Activated CD4-positive, alpha-beta T cell treated with anti-CD3 and anti-CD28 coated beads for 36 hours (primary cell): ENCODE measurements at regions not wholly inside any gene's neighbourhood (a gene's known extent, or its start where the extent isn't known, plus 50 kb on each side); places are given as distances from the start of the nearest gene placed in this dataset.
A peak's percentile ranks its signal among the peaks of the same experiment; 100 is the strongest.
"Not testable (repeated sequence)": the region's sequence is repeated elsewhere in the genome, so short reads cannot be mapped to it uniquely, and the experiment has no call there.

Experiments used
- ATAC-seq: fragments of 200-7000 bp; cut with Tn5 transposase; one replicate; pipeline ENCODE4 v1.10.0; 2021; ENCODE audit warnings: mild to moderate bottlenecking, moderate library complexity
- CTCF ChIA-PET: fragments of 350-600 bp; sonication (Branson Sonifier 250); formaldehyde crosslinking; loops from one replicate; lab custom pipeline; 2021; ENCODE audit warnings: antibody characterized with exemption; lab: Charles Lee
- POLR2A ChIA-PET: fragments of 350-600 bp; sonication (Branson Sonifier 250); formaldehyde crosslinking; loops from one replicate; lab custom pipeline; 2021; ENCODE audit warnings: antibody characterized with exemption, inconsistent platforms; lab: Charles Lee
- DNase-seq: peaks from one replicate; pipeline ENCODE4 v3.0.0-alpha.2; 2020
- H3K27ac Mint-ChIP-seq: one replicate; pipeline ENCODE4 v1.8.0; 2021; ENCODE audit warnings: mixed read lengths
- H3K27me3 Mint-ChIP-seq: one replicate; pipeline ENCODE4 v1.8.0; 2021; ENCODE audit warnings: mixed read lengths
- H3K36me3 Mint-ChIP-seq: one replicate; pipeline ENCODE4 v1.8.0; 2021; ENCODE audit warnings: low read depth, mixed read lengths
- H3K4me1 Mint-ChIP-seq: one replicate; pipeline ENCODE4 v1.8.0; 2021; ENCODE audit warnings: mixed read lengths
- H3K4me3 Mint-ChIP-seq: one replicate; pipeline ENCODE4 v1.8.0; 2021; ENCODE audit warnings: mild to moderate bottlenecking, moderate library complexity, mixed read lengths
- H3K9me3 Mint-ChIP-seq: one replicate; pipeline ENCODE4 v1.8.0; 2021; ENCODE audit warnings: low read depth, mixed read lengths
- intact Hi-C, 2 experiments: fragments of 100-400 bp; cut with DNase I in 1 of 2; cut with micrococcal nuclease in 1 of 2; formaldehyde crosslinking; loops; one replicate each; pipeline versions ENCODE4 v1.14.2 to v1.15.1; 2022 to 2024; cut with DNase I, micrococcal nuclease

DNA sequence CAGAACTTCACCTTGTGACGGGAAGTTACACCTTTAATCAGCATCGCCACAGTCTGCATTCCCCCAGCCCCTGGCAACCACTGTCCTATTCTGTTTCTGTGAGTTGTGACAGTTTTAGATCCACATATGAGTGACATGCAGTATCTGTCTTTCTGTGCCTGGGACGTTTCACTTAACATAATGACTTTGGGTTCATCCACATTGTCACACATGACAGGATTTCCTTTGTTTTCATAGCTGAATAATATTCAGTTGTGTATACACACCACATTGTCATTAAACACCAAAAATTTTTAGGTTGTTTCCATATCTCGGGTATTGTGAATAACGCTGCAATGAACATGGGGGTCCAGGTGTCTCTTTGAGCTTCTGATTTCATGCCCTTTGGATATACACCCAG is 62.6 kb upstream of the BDH1 start:
- H3K27ac Mint-ChIP-seq, ATAC-seq, H3K4me3 Mint-ChIP-seq, DNase-seq, POLR2A ChIA-PET, CTCF ChIA-PET, H3K4me1 Mint-ChIP-seq, H3K27me3 Mint-ChIP-seq, intact Hi-C loops: not testable (repeated sequence)
- Mint-ChIP-seq H3K36me3 (peaks cover 62% of the 10 kb centered on the region), H3K9me3 (peaks cover 19% of the 10 kb centered on the region)

DNA sequence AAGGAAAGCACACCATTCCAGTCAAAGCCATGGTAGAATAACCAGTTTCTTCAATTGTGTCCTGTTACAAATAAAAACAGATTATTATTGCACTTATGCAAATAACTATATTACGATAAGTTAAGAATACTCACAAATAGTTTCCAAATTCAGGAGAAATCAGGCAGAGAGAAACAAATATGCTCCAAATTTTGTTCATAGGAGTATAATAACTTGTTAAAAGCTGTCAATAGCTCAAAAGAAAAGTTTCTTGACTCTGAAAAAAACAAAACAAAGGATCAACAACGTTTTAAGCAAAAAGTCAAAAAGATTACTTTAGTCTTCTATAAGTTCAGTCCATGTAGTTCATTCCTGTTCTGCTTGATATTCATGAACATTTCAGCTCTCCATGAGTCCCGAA is 59.7 kb upstream of the BDH1 start:
- DNase-seq (no peak), ATAC-seq (no peak)
- intact Hi-C loops = no loop called here
- POLR2A ChIA-PET = no interaction called here
- CTCF ChIA-PET = interaction anchor here (1.5 to 2.0 kb wide), 2 partner anchors 17 kb away, joined by 3 to 12 read pairs; no protein-coding TSS in a partner anchor
- no peak overlapping the region for H3K27ac Mint-ChIP-seq
- no peaks in the 10 kb centered on the region for H3K27me3 Mint-ChIP-seq
- H3K4me3 Mint-ChIP-seq = no peak overlapping the region
- peaks cover 23% of the 10 kb centered on the region for H3K9me3 Mint-ChIP-seq
- peaks cover 17% of the 10 kb centered on the region for H3K4me1 Mint-ChIP-seq
- peaks cover 64% of the 10 kb centered on the region for H3K36me3 Mint-ChIP-seq

DNA sequence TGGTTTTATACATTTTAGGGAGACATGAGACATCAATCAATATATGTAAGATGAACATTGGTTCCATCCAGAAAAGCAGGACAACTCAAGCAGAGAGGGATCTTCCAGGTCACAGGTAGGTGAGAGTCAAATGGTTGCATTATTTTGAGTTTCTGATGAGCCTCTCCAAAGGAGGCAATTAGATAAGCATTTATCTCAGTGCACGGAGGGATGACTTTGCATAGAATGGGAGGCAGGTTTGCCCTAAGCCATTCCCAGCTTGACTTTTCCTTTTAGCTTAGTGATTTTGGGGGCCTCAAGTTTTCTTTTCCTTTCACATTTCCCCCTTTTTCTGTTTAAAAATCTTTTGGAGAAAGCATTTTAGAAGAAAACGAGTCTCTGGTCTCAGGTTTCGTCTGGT is 58.4 kb upstream of the BDH1 start:
- ATAC-seq, POLR2A ChIA-PET, DNase-seq, intact Hi-C loops, H3K4me3 Mint-ChIP-seq, H3K27me3 Mint-ChIP-seq: not testable (repeated sequence)
- peaks cover 17% of the 10 kb centered on the region for H3K4me1 Mint-ChIP-seq
- peak overlapping the region; percentile 74 for H3K27ac Mint-ChIP-seq
- CTCF ChIA-PET = interaction anchor here (0.6 to 9.0 kb wide), 4 partner anchors 15 to 291 kb away, joined by 3 to 73 read pairs (median 4); no protein-coding TSS in a partner anchor
- H3K36me3 Mint-ChIP-seq = peaks cover 68% of the 10 kb centered on the region
- H3K9me3 Mint-ChIP-seq = peaks cover 23% of the 10 kb centered on the region

DNA sequence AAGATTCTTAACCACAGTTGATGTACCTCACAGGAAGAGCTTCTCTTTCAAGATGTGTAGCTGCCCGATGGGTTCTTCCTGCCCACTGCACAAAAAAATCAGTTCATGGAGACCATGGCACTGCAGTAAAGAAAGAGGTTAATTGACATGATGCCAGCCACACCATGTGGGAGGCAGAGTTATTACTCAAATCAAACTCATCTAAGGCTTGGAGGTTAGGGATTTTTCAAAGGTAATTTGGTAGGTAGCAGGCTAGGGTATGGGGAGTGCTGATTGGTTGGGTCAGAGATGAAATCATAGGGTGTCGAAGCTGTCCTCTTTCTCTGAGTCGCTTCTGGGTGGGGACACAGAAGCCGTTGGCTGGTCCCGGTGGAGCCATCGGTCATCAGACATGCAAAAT is 57.4 kb upstream of the BDH1 start:
- H3K9me3 Mint-ChIP-seq = peaks cover 23% of the 10 kb centered on the region
- CTCF ChIA-PET = interaction anchor here (0.8 to 9.0 kb wide), 4 partner anchors 14 to 138 kb away, joined by 3 to 73 read pairs (median 4); no protein-coding TSS in a partner anchor
- intact Hi-C loops = loop anchor here (1.0 to 2.0 kb wide), 2 partner anchors 14 kb away; no protein-coding TSS in a partner anchor
- H3K36me3 Mint-ChIP-seq = peaks cover 62% of the 10 kb centered on the region
- peak; percentile 61 for DNase-seq
- no peak overlapping the region for H3K4me3 Mint-ChIP-seq
- POLR2A ChIA-PET = no interaction called here
- H3K4me1 Mint-ChIP-seq = peaks cover 17% of the 10 kb centered on the region
- H3K27me3 Mint-ChIP-seq = no peaks in the 10 kb centered on the region
- H3K27ac Mint-ChIP-seq = peak overlapping the region; percentile 74
- peak; percentile 93 for ATAC-seq

DNA sequence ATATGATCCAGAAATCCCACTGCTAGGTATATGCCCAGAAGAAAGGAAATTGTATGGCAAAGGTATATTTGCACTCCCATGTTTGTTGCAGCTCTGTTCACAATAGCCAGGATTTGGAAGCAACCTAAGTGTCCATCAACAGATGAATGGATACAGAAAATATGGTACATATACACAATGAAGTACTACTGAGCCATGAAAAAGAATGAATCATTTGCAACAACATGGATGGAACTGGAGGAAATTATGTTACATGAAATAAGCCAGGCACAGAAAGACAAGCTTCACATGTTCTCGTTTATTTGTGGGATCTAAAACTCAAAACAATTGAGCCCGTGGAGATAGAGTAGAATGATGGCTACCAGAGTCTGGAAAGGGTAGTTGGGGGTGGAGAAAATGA is 55.5 kb upstream of the BDH1 start:
- Mint-ChIP-seq H3K27ac (peak overlapping the region; percentile 2), H3K4me3 (no peak overlapping the region), H3K36me3 (peaks cover 53% of the 10 kb centered on the region), H3K27me3 (no peaks in the 10 kb centered on the region), H3K4me1 (peaks cover 17% of the 10 kb centered on the region), H3K9me3 (peaks cover 21% of the 10 kb centered on the region)
- CTCF ChIA-PET = interaction anchor here (1.1 to 9.0 kb wide), 2 partner anchors 12 to 20 kb away, joined by 3 to 73 read pairs; no protein-coding TSS in a partner anchor
- intact Hi-C loops = no loop called here
- DNase-seq (no peak), ATAC-seq (no peak)
- POLR2A ChIA-PET = no interaction called here

DNA sequence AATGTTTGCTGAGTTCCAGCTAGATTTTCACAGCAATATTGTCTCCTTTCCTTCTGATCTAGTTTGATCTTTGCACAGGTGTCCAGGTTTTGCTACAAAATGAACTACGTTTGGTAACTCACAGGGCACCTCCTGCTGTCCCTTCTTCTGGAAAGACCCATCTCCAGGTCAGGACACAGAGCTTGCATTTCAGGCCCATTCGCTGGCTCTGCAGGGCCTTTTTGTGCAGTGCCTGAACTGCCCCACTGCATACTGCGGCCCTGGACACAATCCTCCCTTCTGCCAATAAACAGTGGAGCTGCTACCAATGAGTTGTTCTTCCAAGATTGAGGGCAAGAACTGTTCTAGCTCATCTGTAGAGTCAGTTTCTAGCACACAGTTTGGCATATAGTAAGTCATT is 50.7 kb upstream of the BDH1 start:
- peaks cover 3% of the 10 kb centered on the region for H3K4me1 Mint-ChIP-seq
- H3K27me3 Mint-ChIP-seq = no peaks in the 10 kb centered on the region
- ATAC-seq = no peak
- POLR2A ChIA-PET = no interaction called here
- H3K9me3 Mint-ChIP-seq = peaks cover 5% of the 10 kb centered on the region
- no peak overlapping the region for H3K27ac Mint-ChIP-seq
- H3K36me3 Mint-ChIP-seq = peaks cover 21% of the 10 kb centered on the region
- no peak for DNase-seq
- intact Hi-C loops = no loop called here
- CTCF ChIA-PET = interaction anchor here (9.0 kb wide), 1 partner anchor 7 kb away, joined by 73 read pairs; no protein-coding TSS in a partner anchor
- no peak overlapping the region for H3K4me3 Mint-ChIP-seq
